ENCODE measurements at regions not wholly inside any gene's neighbourhood (a gene's known extent, or its start where the extent isn't known, plus 50 kb on each side); places are given as distances from the start of the nearest gene placed in this dataset.

DNA sequence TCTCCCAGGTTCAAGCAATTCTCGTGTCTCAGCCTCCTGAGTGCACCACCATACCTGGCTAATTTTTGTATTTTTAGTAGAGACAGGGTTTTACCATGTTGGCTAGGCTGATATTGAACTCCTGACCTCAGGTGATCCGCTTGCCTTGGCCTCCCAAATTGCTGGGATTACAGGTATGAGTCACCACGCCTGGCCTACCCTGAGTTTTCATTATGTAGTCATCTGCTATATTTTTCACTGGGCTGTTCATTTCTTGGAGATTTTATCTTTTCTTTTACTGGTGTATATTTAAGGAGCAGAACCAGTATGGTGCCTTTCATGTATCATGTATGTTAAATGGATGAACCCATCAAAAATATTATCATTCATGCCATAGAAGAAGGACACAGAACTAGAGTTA is 377.0 kb upstream of the ACTBL2 start:
- TF ChIP-seq CTCF (IDR thresholded peaks at IDR 0.05) (no peak), POLR2A (IDR thresholded peaks at IDR 0.05) (no peak)

Measured in lower leg skin (tissue), 3 donors.